ENCODE measurements at regions not wholly inside any gene's neighbourhood (a gene's known extent, or its start where the extent isn't known, plus 50 kb on each side); places are given as distances from the start of the nearest gene placed in this dataset.

DNA sequence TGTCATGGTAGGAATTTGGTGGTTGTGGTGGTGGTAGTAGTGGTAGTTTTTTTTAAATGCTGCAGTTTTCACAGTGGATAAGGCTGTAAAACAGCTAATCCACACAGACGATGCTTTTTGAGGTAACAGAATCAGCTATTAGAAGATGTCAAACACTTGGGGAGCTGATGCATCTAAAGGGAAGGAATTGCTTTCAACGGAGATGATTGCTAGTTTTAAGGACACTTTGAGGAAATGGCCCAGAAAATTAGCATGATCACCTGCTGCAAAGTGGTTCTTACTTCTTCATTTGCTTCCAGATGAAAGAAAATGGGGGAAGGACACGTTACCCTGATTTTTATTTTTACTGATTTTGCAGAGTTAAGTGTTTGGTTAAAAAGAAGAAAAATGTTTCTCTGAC, 178.2 kb upstream of the ATP10B start:
- Mint-ChIP-seq H3K27me3 (ENCODE audit: insufficient read depth) (no peaks in the 10 kb centered on the region), H3K36me3 (ENCODE audit: low read depth) (no peaks in the 10 kb centered on the region), H3K4me3 (no peak overlapping the region), H3K9me3 (no peaks in the 10 kb centered on the region), H3K27ac (no peak overlapping the region), H3K4me1 (no peaks in the 10 kb centered on the region)
- 60 to 91% methylated on average over 2 to 3 of the region's 3 CpGs for WGBS, 2 experiments (ENCODE audit: insufficient coverage in 1 of 2, insufficient read length in 1 of 2)
- no peaks in the 10 kb centered on the region for H3K36me3 ChIP-seq (ENCODE audit: control insufficient read depth, insufficient read depth, low read length)
- H3K27ac ChIP-seq (ENCODE audit: low read depth, low read length): no peak overlapping the region
- TF ChIP-seq, protein P1, sequence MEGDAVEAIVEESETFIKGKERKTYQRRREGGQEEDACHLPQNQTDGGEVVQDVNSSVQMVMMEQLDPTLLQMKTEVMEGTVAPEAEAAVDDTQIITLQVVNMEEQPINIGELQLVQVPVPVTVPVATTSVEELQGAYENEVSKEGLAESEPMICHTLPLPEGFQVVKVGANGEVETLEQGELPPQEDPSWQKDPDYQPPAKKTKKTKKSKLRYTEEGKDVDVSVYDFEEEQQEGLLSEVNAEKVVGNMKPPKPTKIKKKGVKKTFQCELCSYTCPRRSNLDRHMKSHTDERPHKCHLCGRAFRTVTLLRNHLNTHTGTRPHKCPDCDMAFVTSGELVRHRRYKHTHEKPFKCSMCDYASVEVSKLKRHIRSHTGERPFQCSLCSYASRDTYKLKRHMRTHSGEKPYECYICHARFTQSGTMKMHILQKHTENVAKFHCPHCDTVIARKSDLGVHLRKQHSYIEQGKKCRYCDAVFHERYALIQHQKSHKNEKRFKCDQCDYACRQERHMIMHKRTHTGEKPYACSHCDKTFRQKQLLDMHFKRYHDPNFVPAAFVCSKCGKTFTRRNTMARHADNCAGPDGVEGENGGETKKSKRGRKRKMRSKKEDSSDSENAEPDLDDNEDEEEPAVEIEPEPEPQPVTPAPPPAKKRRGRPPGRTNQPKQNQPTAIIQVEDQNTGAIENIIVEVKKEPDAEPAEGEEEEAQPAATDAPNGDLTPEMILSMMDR (conservative IDR thresholded peaks at IDR 0.05): no peak
- no peak overlapping the region for H3K4me3 ChIP-seq (ENCODE audit: low read length)
- H3K4me1 ChIP-seq (ENCODE audit: control insufficient read depth, insufficient read depth, low read length): no peaks in the 10 kb centered on the region
- H3K9me3 ChIP-seq (ENCODE audit: control insufficient read depth, low read length): no peaks in the 10 kb centered on the region
- H3K27me3 ChIP-seq (ENCODE audit: control insufficient read depth, insufficient read depth, low read length, poor library complexity, severe bottlenecking): no peaks in the 10 kb centered on the region
- no peak overlapping the region for H3K9ac ChIP-seq (ENCODE audit: extremely low read depth, low read length, poor library complexity, severe bottlenecking)
- DNase-seq: no peak

- Histone ChIP-seq H3K4me1 (ENCODE audit: control insufficient read depth, insufficient read depth, low read length) (no peaks in the 10 kb centered on the region), H3K9ac (ENCODE audit: extremely low read depth, low read length, poor library complexity, severe bottlenecking) (no peak overlapping the region), H3K9me3 (ENCODE audit: control insufficient read depth, low read length) (no peaks in the 10 kb centered on the region), H3K4me3 (ENCODE audit: low read length) (no peak overlapping the region), H3K36me3 (ENCODE audit: control insufficient read depth, insufficient read depth, low read length) (no peaks in the 10 kb centered on the region), H3K27ac (ENCODE audit: low read depth, low read length) (no peak overlapping the region), H3K27me3 (ENCODE audit: control insufficient read depth, insufficient read depth, low read length, poor library complexity, severe bottlenecking) (no peaks in the 10 kb centered on the region)
- no peak overlapping the region for H3K4me3 Mint-ChIP-seq
- H3K27ac Mint-ChIP-seq: no peak overlapping the region
- TF ChIP-seq, protein P1 (conservative IDR thresholded peaks at IDR 0.05): no peak
- no peaks in the 10 kb centered on the region for H3K9me3 Mint-ChIP-seq
- no peak for DNase-seq
- H3K27me3 Mint-ChIP-seq (ENCODE audit: insufficient read depth): no peaks in the 10 kb centered on the region
- H3K36me3 Mint-ChIP-seq (ENCODE audit: low read depth): no peaks in the 10 kb centered on the region
- H3K4me1 Mint-ChIP-seq: no peaks in the 10 kb centered on the region
These were observed 175.8 kb upstream of the ATP10B start for GRCh38 chr5:161027763-161028162.

DNA sequence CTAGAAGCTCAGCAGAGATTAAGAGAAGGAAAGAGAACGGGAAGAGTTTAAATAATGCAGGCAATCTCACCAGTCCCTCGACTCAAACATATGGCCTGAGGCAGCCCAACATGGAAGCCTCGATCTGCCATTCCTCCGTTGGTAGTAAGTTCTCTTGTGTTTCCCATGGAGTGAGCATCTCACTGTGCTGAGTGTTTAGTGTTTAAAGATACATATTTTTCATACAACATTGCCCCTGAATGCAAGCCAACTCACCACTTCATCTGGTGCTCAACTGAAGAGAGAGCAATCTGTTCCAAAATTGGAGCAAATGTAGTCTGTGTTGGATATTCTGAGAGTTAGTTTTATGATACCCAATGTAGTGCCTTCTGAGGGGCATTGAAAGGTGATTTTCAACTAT, 171.5 kb upstream of the ATP10B start:
- Mint-ChIP-seq H3K36me3 (ENCODE audit: low read depth) (no peaks in the 10 kb centered on the region), H3K4me1 (peaks cover 5% of the 10 kb centered on the region), H3K9me3 (no peaks in the 10 kb centered on the region), H3K27ac (no peak overlapping the region), H3K27me3 (ENCODE audit: insufficient read depth) (peaks cover 2% of the 10 kb centered on the region), H3K4me3 (no peak overlapping the region)
- H3K27ac ChIP-seq (ENCODE audit: low read depth, low read length): no peak overlapping the region
- TF ChIP-seq, protein P1 (conservative IDR thresholded peaks at IDR 0.05): no peak
- no peaks in the 10 kb centered on the region for H3K4me1 ChIP-seq (ENCODE audit: control insufficient read depth, insufficient read depth, low read length)
- no peak for DNase-seq
- H3K27me3 ChIP-seq (ENCODE audit: control insufficient read depth, insufficient read depth, low read length, poor library complexity, severe bottlenecking): no peaks in the 10 kb centered on the region
- no peaks in the 10 kb centered on the region for H3K9me3 ChIP-seq (ENCODE audit: control insufficient read depth, low read length)
- no peak overlapping the region for H3K9ac ChIP-seq (ENCODE audit: extremely low read depth, low read length, poor library complexity, severe bottlenecking)
- 89 to 90% methylated on average over 3 to 4 of the region's 4 CpGs for WGBS, 2 experiments (ENCODE audit: insufficient coverage in 1 of 2, insufficient read length in 1 of 2)
- H3K36me3 ChIP-seq (ENCODE audit: control insufficient read depth, insufficient read depth, low read length): no peaks in the 10 kb centered on the region
- H3K4me3 ChIP-seq (ENCODE audit: low read length): no peak overlapping the region

Measured in endodermal cell (in vitro differentiated cells).